DMS153 (cell line): ENCODE measurements at regions not wholly inside any gene's neighbourhood (a gene's known extent, or its start where the extent isn't known, plus 50 kb on each side); places are given as distances from the start of the nearest gene placed in this dataset.
"Not testable (repeated sequence)": the region's sequence is repeated elsewhere in the genome, so short reads cannot be mapped to it uniquely, and the experiment has no call there.

Source experiments
- DNase-seq: peaks from one replicate; lab custom pipeline; 2025; lab: John Stamatoyannopoulos, UW

GRCh38 chr2:53536583-53537361 lies 230.8 kb upstream of the CHAC2 start:
- no peak for DNase-seq

GRCh38 chr2:53535234-53535840 lies 232.3 kb upstream of the CHAC2 start:
- no peak for DNase-seq

DNA sequence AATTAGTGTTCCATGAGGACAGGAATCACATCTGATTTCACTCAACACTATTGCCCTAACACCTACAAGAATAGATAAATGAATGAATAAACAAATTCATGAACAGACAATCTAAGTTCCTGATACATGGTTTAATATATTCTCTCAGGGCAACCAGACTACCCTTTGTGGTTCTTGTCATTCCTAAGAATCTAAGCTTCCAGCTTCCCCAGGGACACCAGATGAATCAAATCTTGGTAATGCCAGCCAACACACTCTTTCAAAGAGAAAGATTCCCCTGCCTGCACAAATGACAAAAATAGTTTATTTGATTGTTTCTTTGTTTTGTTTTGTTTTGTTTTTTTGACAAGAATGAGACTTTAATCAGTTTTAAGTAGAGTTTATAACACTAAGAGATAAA lies 237.5 kb upstream of the CHAC2 start:
- no peak for DNase-seq

DNA sequence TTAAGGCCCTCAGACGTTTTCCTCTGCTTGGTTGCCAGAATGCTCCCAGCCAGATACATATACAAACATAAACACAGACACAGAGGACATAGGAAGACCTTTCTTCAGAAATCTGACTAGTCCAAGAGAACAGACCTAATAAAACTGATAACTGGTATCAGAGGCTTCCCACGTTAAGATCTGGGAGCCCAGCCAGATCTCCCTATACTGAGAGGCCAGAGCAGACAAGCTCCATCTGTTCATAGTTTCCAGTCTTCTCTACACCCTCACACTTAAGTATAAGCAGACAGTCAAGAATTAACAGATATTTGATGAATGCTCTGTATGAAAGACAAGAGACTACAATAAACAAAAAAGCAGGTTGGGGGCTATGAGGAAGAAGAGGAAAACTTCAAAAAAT lies 240.5 kb upstream of the CHAC2 start:
- DNase-seq = no peak

DNA sequence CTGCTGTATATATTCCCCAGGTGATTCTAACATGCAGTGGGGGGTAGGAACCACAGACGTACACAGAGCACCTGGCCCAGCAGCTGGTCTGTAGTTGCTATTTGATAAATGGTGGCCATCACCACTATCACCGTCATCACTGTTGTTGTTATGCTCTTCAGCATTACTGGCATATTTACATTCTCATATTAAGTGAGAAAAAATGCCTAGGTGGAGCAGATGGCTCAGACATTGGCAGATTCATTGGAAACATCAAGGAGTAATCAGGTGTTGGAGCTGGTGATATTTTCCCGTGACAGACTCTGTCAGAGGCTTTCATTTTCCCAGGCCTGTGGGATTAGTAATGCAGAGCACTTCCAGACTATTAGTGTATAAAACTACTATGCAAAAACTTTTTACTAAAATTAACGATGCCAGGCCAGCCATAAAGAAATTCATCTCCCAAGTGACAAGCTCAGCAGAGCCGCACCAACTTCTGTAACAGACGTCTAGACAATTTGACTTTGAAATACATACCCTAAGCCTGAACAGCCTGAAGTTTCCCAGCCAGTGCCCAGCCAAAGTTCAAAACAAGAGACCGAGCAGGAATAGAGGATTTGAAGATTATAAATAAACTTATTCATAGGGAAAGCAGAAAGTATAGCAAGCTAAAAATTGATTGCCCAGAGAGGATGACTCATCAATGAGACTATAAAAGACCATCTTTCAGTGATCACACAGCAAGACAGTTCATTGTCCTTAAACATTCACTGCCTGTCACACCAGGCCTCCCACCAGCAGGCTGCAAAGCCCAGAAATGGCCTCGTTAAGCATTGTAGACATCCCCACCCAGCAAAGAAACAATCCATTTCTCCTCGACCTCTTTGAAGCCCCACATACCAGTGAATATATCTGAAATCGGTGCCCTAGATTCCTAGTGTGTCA lies 247.4 kb upstream of the CHAC2 start:
- peak; percentile 89 for DNase-seq

DNA sequence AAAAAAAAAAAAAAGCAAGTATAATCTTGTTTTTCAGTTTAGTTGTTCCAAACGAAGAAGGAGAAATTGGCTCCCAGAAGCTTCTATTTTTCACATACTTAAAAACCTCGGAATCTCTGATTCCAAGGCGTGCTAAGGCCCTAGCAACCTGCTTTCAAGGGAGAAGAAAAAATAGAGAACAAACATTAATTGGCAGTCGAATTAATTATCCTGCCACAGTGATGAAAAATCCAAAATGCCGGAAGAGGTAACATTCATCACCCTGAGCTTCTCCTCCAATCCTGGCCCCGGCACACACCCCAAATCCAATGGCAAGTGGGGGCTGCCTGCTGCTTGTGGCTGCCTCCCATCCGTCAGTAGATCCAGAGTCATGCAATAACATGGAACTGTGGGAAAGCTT lies 250.2 kb upstream of the CHAC2 start:
- DNase-seq = no peak

- DNase-seq = no peak
These were observed 251.0 kb upstream of the CHAC2 start for GRCh38 chr2:53516650-53517049.

DNA sequence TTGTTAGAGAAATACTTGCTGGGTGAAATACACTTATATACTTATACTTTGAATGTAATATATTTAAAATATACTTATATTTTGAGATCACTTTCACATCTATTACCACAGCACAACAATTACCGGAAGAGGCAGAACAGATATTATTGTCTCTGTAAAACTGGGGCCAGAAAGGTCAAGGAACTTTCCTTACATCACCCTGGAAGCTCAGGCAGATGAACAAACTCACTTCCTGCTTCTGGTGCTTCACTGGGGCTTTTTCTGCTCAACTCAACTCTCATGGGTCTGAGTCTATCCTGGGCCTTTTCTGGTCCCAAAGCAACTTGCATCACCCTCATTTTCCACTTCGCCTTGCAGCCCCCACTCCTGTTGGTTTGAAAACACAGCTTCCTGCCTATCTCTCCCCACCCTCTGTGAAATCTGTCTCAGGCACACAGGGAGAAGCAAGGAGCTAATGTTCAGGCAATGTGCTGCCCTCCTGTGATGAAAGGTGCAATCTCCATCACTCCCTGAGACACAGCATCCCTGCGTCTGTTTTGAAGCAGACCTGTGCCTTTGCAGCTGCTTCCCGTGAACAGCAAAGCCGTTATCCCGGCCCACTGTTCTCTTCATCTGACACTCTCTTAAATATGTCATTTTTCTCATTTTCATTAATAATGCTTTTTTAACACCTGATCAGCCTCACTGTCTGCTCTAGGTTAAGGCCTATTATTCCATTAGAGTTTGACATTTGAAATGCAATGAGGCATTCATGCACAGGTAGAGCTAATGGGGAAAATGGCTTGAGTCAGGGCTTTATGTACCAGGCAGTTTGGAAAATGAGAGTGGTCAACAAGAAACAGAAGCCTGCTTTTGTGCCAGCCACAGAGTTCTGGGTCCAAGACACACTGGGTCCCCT lies 251.9 kb upstream of the CHAC2 start:
- DNase-seq = peak; percentile 17

DNA sequence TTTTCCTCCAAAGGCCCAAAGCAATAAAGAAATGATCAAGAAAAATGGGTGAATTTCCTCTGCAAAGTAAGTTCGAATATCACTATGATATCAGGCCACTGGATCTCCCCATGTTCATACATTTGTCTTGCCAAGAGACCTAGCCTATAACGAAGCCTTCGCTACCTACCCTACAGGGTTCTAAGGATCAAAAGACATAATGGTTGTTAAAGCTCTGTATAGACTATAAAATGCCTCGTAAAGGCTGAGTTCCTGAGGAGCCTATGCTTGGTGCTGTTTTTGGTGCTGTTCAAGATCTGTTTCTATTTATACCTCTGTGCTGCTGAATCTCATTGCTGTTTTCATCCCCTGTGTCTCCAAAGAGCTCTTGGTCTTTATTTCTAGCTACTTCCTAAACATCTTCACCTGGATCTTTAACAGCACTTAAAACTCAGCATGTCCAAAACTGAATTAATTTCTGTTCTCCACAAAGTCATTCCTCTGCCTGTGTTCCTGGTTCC lies 254.4 kb upstream of the CHAC2 start:
- DNase-seq = no peak

DNA sequence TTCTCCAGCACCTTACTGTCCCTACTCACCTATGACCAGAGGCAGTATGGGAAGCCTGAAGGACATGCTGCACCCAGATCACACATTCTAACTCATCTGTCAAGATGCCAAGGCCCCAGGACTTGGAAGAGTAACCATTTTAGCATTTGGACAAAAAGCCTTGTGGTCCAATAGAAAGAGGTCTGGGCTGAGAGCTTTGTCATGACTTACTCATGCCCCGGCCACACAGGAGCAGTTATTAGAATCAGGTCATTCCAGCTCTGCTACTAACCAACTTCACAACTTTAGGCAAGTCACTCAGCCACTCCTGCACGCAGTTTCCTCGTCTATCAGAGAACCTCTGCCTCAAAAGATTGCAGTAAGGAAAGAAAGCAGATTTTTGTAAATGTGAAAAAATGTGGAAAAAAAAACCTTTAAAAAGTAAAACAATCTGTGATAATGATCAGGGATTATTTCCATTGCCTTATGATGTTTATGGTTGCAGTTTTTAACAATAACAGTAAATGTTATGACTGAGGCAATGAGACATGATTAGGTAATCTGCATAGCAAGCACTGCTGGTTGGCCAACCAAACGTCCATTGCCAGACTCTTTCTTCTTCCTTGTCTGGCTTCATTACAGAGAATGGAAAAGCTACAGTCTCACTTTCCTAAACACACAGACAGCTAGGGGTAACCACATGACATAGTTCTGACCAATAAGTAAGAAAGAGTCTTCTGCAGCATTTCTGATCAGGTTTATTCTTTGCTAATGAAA lies 255.4 kb upstream of the CHAC2 start:
- no peak for DNase-seq

GRCh38 chr2:53511549-53511948 lies 256.1 kb upstream of the CHAC2 start:
- DNase-seq = no peak

GRCh38 chr2:53510401-53510800 lies 257.2 kb upstream of the CHAC2 start:
- no peak for DNase-seq

DNA sequence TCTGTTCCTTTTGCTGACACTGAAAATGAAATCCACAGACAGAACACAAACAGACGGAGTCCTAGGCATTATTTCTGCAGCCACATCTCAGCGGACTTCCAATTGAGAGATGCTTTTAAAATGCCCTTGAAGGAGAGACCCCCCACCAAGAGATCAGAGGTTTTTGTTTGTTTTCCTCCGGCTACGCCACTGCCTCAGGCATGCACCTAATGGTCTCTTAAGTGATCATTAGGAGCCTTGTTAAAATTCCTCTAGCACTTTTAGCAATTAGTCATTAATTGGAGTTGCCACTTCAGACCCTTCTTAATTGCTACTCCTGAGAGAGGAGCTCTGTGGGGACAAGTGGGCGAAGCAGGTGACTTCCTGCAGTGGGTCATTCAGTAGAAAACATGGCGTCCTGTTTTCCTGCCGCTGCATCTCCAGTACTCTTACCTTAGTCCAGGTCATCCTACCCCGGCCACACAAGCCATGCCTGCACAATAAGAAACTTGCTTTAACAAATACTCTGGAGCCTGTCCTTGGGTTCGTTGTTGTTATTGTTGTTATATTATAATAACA lies 257.7 kb upstream of the CHAC2 start:
- DNase-seq = no peak

DNA sequence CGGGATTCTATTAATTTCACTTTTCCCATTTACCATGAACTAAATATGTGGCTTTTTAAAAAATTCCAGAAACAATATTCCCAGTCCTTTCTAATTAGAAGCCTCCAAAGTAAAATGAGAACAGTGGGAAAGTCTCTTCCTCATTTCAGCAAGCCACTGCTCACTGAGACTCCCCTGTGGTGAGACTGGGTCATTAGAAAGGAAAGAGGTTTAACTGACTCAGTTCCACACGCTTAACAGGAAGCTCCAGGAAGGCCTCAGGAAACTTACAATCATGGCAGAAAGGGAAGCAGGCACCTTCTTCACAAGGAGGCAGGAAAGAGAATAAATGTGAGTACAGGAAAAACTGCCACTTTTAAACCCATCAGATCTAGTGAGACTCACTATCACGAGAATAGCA lies 258.9 kb upstream of the CHAC2 start:
- DNase-seq = no peak

GRCh38 chr2:53507070-53507469 lies 260.5 kb upstream of the CHAC2 start:
- DNase-seq = not testable (repeated sequence)

DNA sequence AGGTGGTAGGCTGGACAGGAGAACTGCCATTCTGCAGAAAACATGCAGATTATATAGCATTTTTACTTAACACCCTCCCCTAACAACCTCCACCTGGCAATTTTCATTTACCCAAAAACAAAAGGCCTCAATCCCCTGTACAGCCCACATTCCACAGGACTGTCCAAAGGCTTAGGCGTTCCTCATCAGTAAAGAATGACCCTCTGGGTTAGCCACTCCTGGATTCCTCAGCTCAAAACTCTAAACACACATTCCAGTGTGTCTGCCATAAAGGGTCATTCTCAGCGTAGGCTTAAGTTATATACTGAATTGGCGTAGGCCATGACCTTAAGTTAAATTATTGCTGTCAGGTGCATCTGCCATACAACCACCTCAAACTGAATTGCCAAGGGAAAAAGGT lies 261.8 kb upstream of the CHAC2 start:
- DNase-seq = no peak

GRCh38 chr2:53504507-53504906 lies 263.1 kb upstream of the CHAC2 start:
- no peak for DNase-seq

- no peak for DNase-seq
These were observed 267.4 kb upstream of the CHAC2 start for GRCh38 chr2:53500181-53500580.

DNA sequence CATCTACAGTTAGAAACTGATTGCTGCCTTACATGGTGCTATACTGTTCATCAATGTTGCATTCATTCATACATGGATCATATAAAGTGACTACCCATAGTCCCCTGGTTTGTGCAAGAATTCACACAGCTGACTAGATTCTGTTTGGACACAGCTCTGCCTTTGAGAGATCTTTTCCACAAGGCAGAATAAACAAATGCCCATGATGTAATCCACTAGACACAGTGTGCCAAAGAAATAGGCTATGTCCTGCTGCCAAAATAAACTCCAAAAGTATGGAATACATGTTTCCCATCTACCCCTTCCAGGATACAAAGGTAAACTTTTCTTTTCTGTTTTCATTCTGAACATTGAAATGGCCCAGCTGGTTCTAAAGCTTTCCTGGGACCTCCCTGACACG lies 269.4 kb upstream of the CHAC2 start:
- DNase-seq = peak; percentile 8

DNA sequence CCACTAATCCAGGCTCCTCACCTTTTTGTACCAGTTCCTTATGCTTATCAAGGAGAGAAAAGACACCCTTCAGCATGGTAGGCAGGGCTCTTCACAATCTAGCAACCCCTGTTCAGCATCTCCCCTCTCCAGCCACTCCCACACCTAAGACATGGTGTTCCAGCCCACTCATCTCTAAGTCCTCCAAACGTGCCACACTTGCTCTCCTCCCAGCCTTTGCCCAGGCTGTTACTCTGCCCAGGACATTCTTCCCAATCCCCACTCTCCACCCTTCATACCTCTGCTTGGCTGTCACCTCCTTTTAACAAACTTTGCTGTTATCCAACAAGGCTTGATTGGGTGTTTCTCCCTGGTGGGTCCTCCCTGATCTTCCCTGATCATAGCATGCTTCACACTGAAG lies 270.6 kb upstream of the CHAC2 start:
- DNase-seq = no peak

GRCh38 chr2:53493210-53493609 lies 274.4 kb upstream of the CHAC2 start:
- DNase-seq = no peak
